GM12875 (cell line): ENCODE measurements at regions not wholly inside any gene's neighbourhood (a gene's known extent, or its start where the extent isn't known, plus 50 kb on each side); places are given as distances from the start of the nearest gene placed in this dataset.

Experiments used
- H3K4me3 ChIP-seq: one replicate; pipeline ENCODE4 v1.5.1; 2011; ENCODE audit warnings: low read depth, low read length, control low read depth
- TF ChIP-seq, protein P1 (sequence below): IDR thresholded peaks from 2 replicates; pipeline ENCODE4 v1.5.1; 2011; ENCODE audit warnings: low read depth, mild to moderate bottlenecking, control low read depth, inconsistent platforms, low read length, moderate library complexity, borderline replicate concordance; ENCODE audit not compliant: insufficient read depth

DNA sequence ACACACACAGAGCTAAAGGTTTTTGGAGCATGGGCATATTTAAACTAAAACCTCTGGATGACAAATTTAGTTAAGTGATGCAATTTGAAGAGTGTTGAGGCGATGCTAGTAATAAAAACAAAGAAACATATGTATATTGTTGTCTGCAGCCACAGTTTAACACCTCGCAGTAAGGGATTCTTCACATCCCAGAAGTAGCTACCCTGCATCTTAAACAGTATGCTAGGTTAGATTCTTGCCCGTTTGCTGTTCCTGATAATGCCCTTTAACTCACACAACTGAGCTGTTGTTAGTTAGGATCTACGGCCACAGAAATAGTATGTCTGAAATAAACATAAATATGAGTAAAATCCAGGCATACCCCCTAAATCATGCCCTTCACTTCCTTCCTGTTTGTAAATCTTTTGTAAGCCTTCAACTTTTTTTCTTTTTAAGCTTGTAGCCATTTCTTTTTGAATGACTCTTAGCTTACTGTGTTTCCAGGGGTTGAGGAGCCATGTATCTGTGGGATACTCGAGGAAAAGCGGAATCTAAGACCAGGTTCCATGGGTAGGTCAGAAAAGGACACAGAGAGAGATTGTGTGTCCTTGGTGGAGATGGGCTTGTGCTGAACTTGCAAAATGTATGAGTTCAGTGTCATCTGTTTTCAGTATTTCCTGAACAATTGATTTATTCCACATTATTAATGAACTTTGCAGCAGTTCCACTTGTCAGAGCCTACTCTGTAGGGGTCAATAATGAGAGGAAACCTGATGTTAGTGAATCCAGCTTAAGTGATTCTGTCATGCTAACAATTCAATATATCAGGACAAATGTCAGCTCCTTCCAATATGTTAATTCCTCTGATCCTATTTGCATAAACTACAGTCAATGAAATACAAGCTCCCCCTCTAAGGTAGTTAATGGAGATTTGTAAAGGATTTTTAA is 349.6 kb downstream of the GPAT3 start:
- TF ChIP-seq, protein P1, sequence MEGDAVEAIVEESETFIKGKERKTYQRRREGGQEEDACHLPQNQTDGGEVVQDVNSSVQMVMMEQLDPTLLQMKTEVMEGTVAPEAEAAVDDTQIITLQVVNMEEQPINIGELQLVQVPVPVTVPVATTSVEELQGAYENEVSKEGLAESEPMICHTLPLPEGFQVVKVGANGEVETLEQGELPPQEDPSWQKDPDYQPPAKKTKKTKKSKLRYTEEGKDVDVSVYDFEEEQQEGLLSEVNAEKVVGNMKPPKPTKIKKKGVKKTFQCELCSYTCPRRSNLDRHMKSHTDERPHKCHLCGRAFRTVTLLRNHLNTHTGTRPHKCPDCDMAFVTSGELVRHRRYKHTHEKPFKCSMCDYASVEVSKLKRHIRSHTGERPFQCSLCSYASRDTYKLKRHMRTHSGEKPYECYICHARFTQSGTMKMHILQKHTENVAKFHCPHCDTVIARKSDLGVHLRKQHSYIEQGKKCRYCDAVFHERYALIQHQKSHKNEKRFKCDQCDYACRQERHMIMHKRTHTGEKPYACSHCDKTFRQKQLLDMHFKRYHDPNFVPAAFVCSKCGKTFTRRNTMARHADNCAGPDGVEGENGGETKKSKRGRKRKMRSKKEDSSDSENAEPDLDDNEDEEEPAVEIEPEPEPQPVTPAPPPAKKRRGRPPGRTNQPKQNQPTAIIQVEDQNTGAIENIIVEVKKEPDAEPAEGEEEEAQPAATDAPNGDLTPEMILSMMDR: no peak
- no peak overlapping the region for H3K4me3 ChIP-seq

- TF ChIP-seq, protein P1: no peak
- no peak overlapping the region for H3K4me3 ChIP-seq
Observed at GRCh38 chr4:83876047-83876446, 340.1 kb downstream of the GPAT3 start.

DNA sequence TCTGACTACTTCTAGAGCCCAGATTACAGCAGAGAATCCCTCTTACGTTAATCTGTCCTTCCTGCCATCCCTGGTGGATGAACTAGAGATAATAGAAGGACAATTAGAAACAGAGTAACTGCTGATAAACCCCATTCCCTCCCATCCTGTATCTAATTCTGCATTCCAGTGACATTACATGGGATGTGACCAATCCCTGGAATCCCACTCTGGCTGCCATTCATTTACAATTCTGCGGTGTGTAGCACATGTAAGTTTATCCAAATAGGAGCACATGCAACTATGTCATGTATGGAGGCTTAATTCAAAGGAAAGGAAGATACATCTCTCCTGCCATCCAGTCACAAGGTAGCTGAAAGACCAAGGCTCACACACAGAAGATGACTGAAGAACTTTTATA is 339.5 kb downstream of the GPAT3 start:
- TF ChIP-seq, protein P1: no peak

GRCh38 chr4:83873996-83874395 is 338.1 kb downstream of the GPAT3 start:
- TF ChIP-seq, protein P1: no peak
- no peak overlapping the region for H3K4me3 ChIP-seq

More for the DNA sequence above, 339.5 kb downstream of the GPAT3 start:
- H3K4me3 ChIP-seq: no peak overlapping the region

DNA sequence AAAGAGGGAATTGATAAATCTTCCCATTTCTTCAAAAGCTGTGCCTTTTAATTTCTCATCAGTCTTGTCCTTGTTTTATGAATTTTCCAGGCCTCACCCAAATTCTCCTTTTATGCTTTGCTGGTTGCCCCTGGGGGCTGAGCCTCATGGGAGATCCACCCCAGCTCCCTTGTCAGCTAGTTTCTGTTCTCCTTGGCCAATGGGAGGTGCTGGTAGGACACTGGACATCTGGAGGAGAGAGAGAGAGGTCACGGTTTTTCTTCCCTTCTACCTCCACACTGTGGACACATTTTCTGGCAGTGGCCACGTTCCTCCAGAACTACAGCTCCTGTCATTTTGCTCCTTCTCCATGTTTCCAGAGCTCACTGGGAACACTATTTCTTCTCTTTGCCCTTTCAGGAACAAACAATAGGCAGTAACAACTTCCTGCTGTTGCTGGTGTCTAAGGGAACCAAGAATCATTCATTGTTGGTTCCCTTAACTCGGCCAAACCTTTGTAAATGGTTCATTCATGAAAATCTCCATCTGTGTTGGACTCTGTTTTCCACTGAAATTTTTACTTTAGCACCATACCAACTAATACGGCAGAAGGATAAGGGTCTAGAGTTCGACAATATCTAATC is 334.5 kb downstream of the GPAT3 start:
- TF ChIP-seq, protein P1: no peak
- no peak overlapping the region for H3K4me3 ChIP-seq

- H3K4me3 ChIP-seq: no peak overlapping the region
- TF ChIP-seq, protein P1: no peak
Observed at GRCh38 chr4:83866834-83867621, 331.1 kb downstream of the GPAT3 start.
